ENCODE measurements at regions not wholly inside any gene's neighbourhood (a gene's known extent, or its start where the extent isn't known, plus 50 kb on each side); places are given as distances from the start of the nearest gene placed in this dataset.

DNA sequence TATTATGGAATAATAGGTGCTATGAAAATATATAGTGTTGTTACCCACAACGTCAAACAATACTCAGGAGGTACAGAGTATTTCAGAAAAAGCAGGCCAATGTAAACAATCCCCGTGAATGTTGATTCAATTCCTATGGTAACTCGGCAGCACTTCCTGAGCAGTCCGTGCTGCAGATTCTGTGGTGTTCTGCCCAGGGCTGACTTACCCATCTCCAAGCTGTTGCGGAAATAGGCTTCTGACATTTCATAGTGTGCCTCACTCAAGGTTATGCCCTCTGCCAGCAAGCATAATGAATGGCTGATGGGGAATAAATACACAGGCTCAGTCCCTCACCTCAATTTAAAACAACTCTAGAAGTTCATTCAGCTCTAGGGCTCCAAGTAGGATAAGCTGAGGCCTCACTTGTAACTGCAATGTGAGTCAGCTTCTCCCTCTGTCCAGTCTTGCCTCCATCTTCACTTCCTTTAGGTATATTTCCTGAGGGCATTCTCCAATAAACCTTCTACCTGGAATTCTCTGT is 177.6 kb downstream of the GNAI1 start:
- H3K4me3 ChIP-seq (ENCODE audit: low read depth, low read length), result no peak overlapping the region
- DNase-seq (ENCODE audit: low read depth), result no peak
- TF ChIP-seq POLR2A (IDR thresholded peaks at IDR 0.05; ENCODE audit: extremely low read depth, insufficient read length) (no peak), MYC (IDR thresholded peaks at IDR 0.05; ENCODE audit: low read depth, low read length) (no peak)
- TF ChIP-seq, protein P1, sequence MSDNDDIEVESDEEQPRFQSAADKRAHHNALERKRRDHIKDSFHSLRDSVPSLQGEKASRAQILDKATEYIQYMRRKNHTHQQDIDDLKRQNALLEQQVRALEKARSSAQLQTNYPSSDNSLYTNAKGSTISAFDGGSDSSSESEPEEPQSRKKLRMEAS (IDR thresholded peaks at IDR 0.05; ENCODE audit: low read depth, low read length), result no peak
- TF ChIP-seq, protein P2, sequence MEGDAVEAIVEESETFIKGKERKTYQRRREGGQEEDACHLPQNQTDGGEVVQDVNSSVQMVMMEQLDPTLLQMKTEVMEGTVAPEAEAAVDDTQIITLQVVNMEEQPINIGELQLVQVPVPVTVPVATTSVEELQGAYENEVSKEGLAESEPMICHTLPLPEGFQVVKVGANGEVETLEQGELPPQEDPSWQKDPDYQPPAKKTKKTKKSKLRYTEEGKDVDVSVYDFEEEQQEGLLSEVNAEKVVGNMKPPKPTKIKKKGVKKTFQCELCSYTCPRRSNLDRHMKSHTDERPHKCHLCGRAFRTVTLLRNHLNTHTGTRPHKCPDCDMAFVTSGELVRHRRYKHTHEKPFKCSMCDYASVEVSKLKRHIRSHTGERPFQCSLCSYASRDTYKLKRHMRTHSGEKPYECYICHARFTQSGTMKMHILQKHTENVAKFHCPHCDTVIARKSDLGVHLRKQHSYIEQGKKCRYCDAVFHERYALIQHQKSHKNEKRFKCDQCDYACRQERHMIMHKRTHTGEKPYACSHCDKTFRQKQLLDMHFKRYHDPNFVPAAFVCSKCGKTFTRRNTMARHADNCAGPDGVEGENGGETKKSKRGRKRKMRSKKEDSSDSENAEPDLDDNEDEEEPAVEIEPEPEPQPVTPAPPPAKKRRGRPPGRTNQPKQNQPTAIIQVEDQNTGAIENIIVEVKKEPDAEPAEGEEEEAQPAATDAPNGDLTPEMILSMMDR (IDR thresholded peaks at IDR 0.05; ENCODE audit: low read depth, low read length), result no peak

DNA sequence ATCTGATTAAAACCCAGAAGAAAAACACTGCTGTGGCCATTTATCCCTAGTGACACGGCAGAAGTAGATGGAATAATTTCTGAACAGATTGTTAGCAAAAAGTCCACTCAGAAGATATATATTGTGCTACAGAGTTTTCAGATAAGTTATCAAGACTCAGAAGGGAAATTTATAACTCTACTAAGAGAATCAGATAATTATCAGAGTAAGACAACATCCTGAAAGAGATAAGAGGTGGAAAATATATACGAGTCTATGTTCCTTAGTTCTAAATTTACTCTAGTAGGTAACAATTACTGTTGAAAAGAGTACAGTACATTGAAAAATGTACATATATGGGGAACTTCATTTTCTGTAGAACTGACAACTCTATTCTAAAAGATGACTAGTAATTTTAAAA is 176.7 kb downstream of the GNAI1 start:
- no peak overlapping the region for H3K4me3 ChIP-seq (ENCODE audit: low read depth, low read length)
- TF ChIP-seq, protein P1 (IDR thresholded peaks at IDR 0.05; ENCODE audit: low read depth, low read length), result no peak
- TF ChIP-seq POLR2A (IDR thresholded peaks at IDR 0.05; ENCODE audit: extremely low read depth, insufficient read length), result no peak
- no peak for TF ChIP-seq MYC (IDR thresholded peaks at IDR 0.05; ENCODE audit: low read depth, low read length)
- TF ChIP-seq, protein P2 (IDR thresholded peaks at IDR 0.05; ENCODE audit: low read depth, low read length), result no peak

DNA sequence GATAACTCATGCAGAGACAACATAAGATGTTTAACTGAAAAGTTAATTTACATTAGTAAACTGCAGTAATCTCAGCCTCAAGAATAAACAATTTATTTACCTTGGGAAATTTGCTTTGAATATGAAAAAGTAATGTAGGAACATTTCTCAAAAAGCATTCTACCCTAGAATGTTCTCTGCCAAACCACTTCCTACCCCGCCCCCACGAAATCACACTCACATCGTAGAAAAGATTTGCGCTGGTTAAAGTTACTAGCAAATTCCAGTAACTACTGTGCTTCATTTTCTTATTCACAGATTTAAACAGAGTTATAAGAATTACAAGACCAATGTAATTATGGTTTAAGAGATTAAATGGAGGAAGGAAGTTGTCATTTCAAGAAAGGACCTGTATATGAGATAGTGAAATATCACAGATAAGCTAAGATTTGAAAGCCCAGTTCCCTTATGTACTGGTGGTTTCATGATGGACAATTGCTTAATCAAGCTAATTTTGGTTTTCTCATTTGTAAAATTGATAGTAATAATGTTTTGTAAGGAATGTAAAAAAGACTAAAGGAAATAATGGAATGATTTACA is 175.4 kb downstream of the GNAI1 start:
- no peak overlapping the region for H3K4me3 ChIP-seq (ENCODE audit: low read depth, low read length)
- TF ChIP-seq POLR2A (IDR thresholded peaks at IDR 0.05; ENCODE audit: extremely low read depth, insufficient read length), result no peak
- DNase-seq (ENCODE audit: low read depth), result no peak

More for the DNA sequence above, 176.7 kb downstream of the GNAI1 start:
- no peak for DNase-seq (ENCODE audit: low read depth)

DNA sequence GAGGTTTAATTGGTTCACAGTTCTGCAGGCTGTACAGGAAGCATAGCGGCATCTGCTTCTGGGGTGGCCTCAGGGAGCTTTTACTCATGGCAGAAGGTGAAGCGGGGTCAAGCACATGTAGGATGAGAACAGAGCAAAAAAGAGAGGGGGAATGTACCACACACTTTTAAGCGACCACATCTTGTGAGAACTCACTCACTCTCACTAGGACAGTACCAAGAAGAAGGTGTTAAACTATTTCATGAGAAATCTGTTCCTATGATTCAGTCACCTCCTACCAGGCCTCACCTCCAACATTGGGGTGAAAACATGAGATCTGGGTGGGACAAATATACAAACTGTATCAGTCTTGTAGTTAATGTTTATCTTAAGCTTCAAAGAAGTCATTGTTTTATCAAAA is 174.7 kb downstream of the GNAI1 start:
- no peak overlapping the region for H3K4me3 ChIP-seq (ENCODE audit: low read depth, low read length)
- TF ChIP-seq MYC (IDR thresholded peaks at IDR 0.05; ENCODE audit: low read depth, low read length), result no peak
- TF ChIP-seq, protein P2 (IDR thresholded peaks at IDR 0.05; ENCODE audit: low read depth, low read length), result no peak
- no peak for DNase-seq (ENCODE audit: low read depth)

DNA sequence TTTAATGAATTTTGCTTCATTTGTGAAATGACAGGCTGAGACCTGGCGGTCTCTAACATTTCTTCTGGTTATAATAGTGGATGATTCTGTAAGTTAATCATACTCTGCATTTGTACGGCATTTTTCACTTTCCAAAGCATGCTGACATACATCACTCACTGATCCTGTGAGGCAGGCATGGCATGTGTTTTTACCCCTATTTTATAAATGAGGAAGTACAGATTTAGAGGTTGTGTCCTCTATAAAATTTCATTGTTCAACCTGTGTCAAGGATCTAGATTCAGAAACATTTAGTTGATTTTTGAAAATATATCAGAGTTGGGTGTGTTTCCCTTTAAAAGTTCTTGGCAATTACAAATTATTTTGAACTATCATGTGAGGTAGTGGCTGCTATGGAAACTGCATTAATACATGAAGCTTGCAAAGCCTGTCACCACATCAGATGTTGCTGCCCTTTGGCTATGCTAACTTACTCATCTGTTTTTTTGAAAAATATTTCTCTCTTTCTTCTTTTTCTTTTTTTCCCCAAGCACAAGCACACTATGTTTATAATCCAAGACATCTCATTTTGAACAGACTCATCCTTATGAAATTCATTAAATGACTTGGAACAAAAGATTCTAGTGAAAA is 172.7 kb downstream of the GNAI1 start:
- TF ChIP-seq, protein P2 (IDR thresholded peaks at IDR 0.05; ENCODE audit: low read depth, low read length), result no peak
- no peak for TF ChIP-seq MYC (IDR thresholded peaks at IDR 0.05; ENCODE audit: low read depth, low read length)
- TF ChIP-seq, protein P1 (IDR thresholded peaks at IDR 0.05; ENCODE audit: low read depth, low read length), result no peak
- no peak for TF ChIP-seq POLR2A (IDR thresholded peaks at IDR 0.05; ENCODE audit: extremely low read depth, insufficient read length)
- no peak for DNase-seq (ENCODE audit: low read depth)
- H3K4me3 ChIP-seq (ENCODE audit: low read depth, low read length), result no peak overlapping the region

DNA sequence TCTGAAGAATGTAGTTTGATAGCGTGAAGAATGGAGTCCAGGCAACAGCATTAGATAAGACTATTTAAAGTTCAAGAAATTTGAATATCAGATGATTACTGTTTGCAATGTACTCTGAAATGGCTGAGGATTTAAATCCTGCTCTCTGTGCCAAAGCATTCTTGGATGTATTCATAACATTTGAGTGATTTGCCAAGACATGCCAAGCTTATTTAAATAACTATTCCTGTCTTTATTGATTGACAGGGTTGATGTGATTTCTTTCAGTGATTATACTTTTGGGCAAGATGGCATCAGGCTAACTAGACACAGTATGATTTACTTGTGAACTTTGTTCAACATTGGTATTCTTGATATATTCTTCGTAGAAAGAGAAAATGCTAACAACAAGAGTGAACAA is 168.7 kb downstream of the GNAI1 start:
- DNase-seq (ENCODE audit: low read depth), result no peak
- no peak overlapping the region for H3K4me3 ChIP-seq (ENCODE audit: low read depth, low read length)
- TF ChIP-seq, protein P1 (IDR thresholded peaks at IDR 0.05; ENCODE audit: low read depth, low read length), result no peak
- TF ChIP-seq, protein P2 (IDR thresholded peaks at IDR 0.05; ENCODE audit: low read depth, low read length), result no peak
- TF ChIP-seq POLR2A (IDR thresholded peaks at IDR 0.05; ENCODE audit: extremely low read depth, insufficient read length) (no peak), MYC (IDR thresholded peaks at IDR 0.05; ENCODE audit: low read depth, low read length) (no peak)
